ENCODE measurements at regions not wholly inside any gene's neighbourhood (a gene's known extent, or its start where the extent isn't known, plus 50 kb on each side); places are given as distances from the start of the nearest gene placed in this dataset.

- TF ChIP-seq CTCF (IDR thresholded peaks at IDR 0.05) (no peak), POLR2A (IDR thresholded peaks at IDR 0.05) (no peak)
Observed at GRCh38 chr19:57063070-57063469, 56.7 kb upstream of the USP29 start.
